GM12872 (cell line): ENCODE measurements at regions not wholly inside any gene's neighbourhood (a gene's known extent, or its start where the extent isn't known, plus 50 kb on each side); places are given as distances from the start of the nearest gene placed in this dataset.

Experiments
- CTCF ChIP-seq: IDR thresholded peaks from 3 replicates; pipeline ENCODE4 v1.5.1; 2011; ENCODE audit warnings: low read depth, mild to moderate bottlenecking, low read length, moderate library complexity; ENCODE audit not compliant: insufficient read depth

- TF ChIP-seq CTCF, result no peak
Observed at GRCh38 chr1:78210175-78210574, 164.4 kb downstream of the GIPC2 start.

- no peak for TF ChIP-seq CTCF
Observed at GRCh38 chr1:78211483-78212092, 165.8 kb downstream of the GIPC2 start.

GRCh38 chr1:78214334-78214733 lies 168.6 kb downstream of the GIPC2 start:
- TF ChIP-seq CTCF, result no peak

- TF ChIP-seq CTCF, result no peak
Observed at GRCh38 chr1:78222225-78222959, 176.6 kb downstream of the GIPC2 start.

GRCh38 chr1:78222960-78223358 lies 177.2 kb downstream of the GIPC2 start:
- TF ChIP-seq CTCF, result no peak

- TF ChIP-seq CTCF, result no peak
Observed at GRCh38 chr1:78223417-78224215, 177.8 kb downstream of the GIPC2 start.

GRCh38 chr1:78224246-78224785 lies 178.6 kb downstream of the GIPC2 start:
- TF ChIP-seq CTCF, result no peak
